ENCODE measurements at regions not wholly inside any gene's neighbourhood (a gene's known extent, or its start where the extent isn't known, plus 50 kb on each side); places are given as distances from the start of the nearest gene placed in this dataset.

- TF ChIP-seq CTCF (IDR thresholded peaks at IDR 0.05; ENCODE audit: low read depth, low read length) (no peak), POLR2A (IDR thresholded peaks at IDR 0.05; ENCODE audit: extremely low read depth, insufficient read length) (no peak), MAX (IDR thresholded peaks at IDR 0.05; ENCODE audit: low read depth, low read length) (no peak)
Observed at GRCh38 chr7:136293841-136294391, 316.8 kb upstream of the MTPN start.

All from NB4 (cell line).